HUES48 (cell line): ENCODE measurements at regions not wholly inside any gene's neighbourhood (a gene's known extent, or its start where the extent isn't known, plus 50 kb on each side); places are given as distances from the start of the nearest gene placed in this dataset.

ENCODE experiments used
- H3K27ac ChIP-seq: one replicate; pipeline ENCODE4 v1.7.0; 2013; ENCODE audit warnings: low read depth, low read length, inconsistent platforms
- H3K27me3 ChIP-seq: 2 replicates; pipeline ENCODE4 v1.6.1; 2013; ENCODE audit warnings: mild to moderate bottlenecking, low read length; ENCODE audit not compliant: control insufficient read depth, insufficient read depth
- H3K36me3 ChIP-seq: 2 replicates; pipeline ENCODE4 v1.6.1; 2013; ENCODE audit warnings: low read length; ENCODE audit not compliant: control insufficient read depth, insufficient read depth
- H3K4me1 ChIP-seq: 2 replicates; pipeline ENCODE4 v1.6.1; 2013; ENCODE audit warnings: mild to moderate bottlenecking, low read length; ENCODE audit not compliant: control insufficient read depth, insufficient read depth
- H3K4me3 ChIP-seq: 2 replicates; pipeline ENCODE4 v1.5.1; 2013; ENCODE audit warnings: mild to moderate bottlenecking, low read depth, low read length
- H3K9ac ChIP-seq: 2 replicates; pipeline ENCODE4 v1.6.1; 2013; ENCODE audit warnings: mild to moderate bottlenecking, low read depth, low read length, moderate library complexity
- H3K9me3 ChIP-seq: 2 replicates; pipeline ENCODE4 v1.6.1; 2013; ENCODE audit warnings: low read length; ENCODE audit not compliant: control insufficient read depth, insufficient read depth

GRCh38 chr4:144302704-144303536 is 162.4 kb upstream of the GYPA start:
- no peaks in the 10 kb centered on the region for H3K27me3 ChIP-seq
- H3K36me3 ChIP-seq = no peaks in the 10 kb centered on the region
- no peak overlapping the region for H3K27ac ChIP-seq
- no peak overlapping the region for H3K4me3 ChIP-seq
- H3K9ac ChIP-seq = no peak overlapping the region
- 0 out of 2 replicates have a peak, but pooled peaks cover 5% of the 10 kb centered on the region for H3K4me1 ChIP-seq
- H3K9me3 ChIP-seq = no peaks in the 10 kb centered on the region

GRCh38 chr4:144304025-144304424 is 163.5 kb upstream of the GYPA start:
- H3K27ac ChIP-seq = no peak overlapping the region
- H3K36me3 ChIP-seq = no peaks in the 10 kb centered on the region
- no peaks in the 10 kb centered on the region for H3K9me3 ChIP-seq
- H3K4me3 ChIP-seq = no peak overlapping the region
- H3K4me1 ChIP-seq = 0 out of 2 replicates have a peak, but pooled peaks cover 5% of the 10 kb centered on the region
- no peak overlapping the region for H3K9ac ChIP-seq
- no peaks in the 10 kb centered on the region for H3K27me3 ChIP-seq

- Histone ChIP-seq H3K36me3 (no peaks in the 10 kb centered on the region), H3K4me1 (no peaks in the 10 kb centered on the region), H3K27ac (no peak overlapping the region), H3K9ac (no peak overlapping the region), H3K9me3 (peaks cover 17% of the 10 kb centered on the region), H3K27me3 (no peaks in the 10 kb centered on the region), H3K4me3 (no peak overlapping the region)
Observed at GRCh38 chr4:144310535-144310934, 170.0 kb upstream of the GYPA start.

GRCh38 chr4:144313370-144313769 is 172.9 kb upstream of the GYPA start:
- Histone ChIP-seq H3K9me3 (peaks cover 26% of the 10 kb centered on the region), H3K36me3 (no peaks in the 10 kb centered on the region), H3K4me3 (no peak overlapping the region), H3K9ac (no peak overlapping the region), H3K27ac (no peak overlapping the region), H3K27me3 (no peaks in the 10 kb centered on the region), H3K4me1 (no peaks in the 10 kb centered on the region)

- Histone ChIP-seq H3K36me3 (no peaks in the 10 kb centered on the region), H3K27me3 (no peaks in the 10 kb centered on the region), H3K9ac (no peak overlapping the region), H3K9me3 (peaks cover 26% of the 10 kb centered on the region), H3K4me1 (no peaks in the 10 kb centered on the region), H3K4me3 (no peak overlapping the region), H3K27ac (no peak overlapping the region)
Observed at GRCh38 chr4:144316869-144317268, 176.4 kb upstream of the GYPA start.

- Histone ChIP-seq H3K4me1 (no peaks in the 10 kb centered on the region), H3K27ac (no peak overlapping the region), H3K9me3 (peaks cover 22% of the 10 kb centered on the region), H3K9ac (no peak overlapping the region), H3K36me3 (no peaks in the 10 kb centered on the region), H3K27me3 (no peaks in the 10 kb centered on the region), H3K4me3 (no peak overlapping the region)
Observed at GRCh38 chr4:144318797-144319196, 178.3 kb upstream of the GYPA start.

- no peaks in the 10 kb centered on the region for H3K4me1 ChIP-seq
- no peak overlapping the region for H3K4me3 ChIP-seq
- no peak overlapping the region for H3K9ac ChIP-seq
- no peaks in the 10 kb centered on the region for H3K9me3 ChIP-seq
- no peaks in the 10 kb centered on the region for H3K27me3 ChIP-seq
- H3K27ac ChIP-seq = no peak overlapping the region
- no peaks in the 10 kb centered on the region for H3K36me3 ChIP-seq
Observed at GRCh38 chr4:144336633-144337032, 196.1 kb upstream of the GYPA start.

- no peaks in the 10 kb centered on the region for H3K9me3 ChIP-seq
- H3K27me3 ChIP-seq = no peaks in the 10 kb centered on the region
- H3K27ac ChIP-seq = no peak overlapping the region
- H3K9ac ChIP-seq = no peak overlapping the region
- no peak overlapping the region for H3K4me3 ChIP-seq
- H3K36me3 ChIP-seq = no peaks in the 10 kb centered on the region
- no peaks in the 10 kb centered on the region for H3K4me1 ChIP-seq
Observed at GRCh38 chr4:144338148-144338547, 197.6 kb upstream of the GYPA start.

- Histone ChIP-seq H3K4me1 (no peaks in the 10 kb centered on the region), H3K4me3 (no peak overlapping the region), H3K27ac (no peak overlapping the region)
Observed at GRCh38 chr4:144338834-144339233, 198.3 kb upstream of the GYPA start.

GRCh38 chr4:144340931-144341330 is 200.4 kb upstream of the GYPA start:
- H3K9ac ChIP-seq = no peak overlapping the region
- H3K36me3 ChIP-seq = no peaks in the 10 kb centered on the region
- H3K4me3 ChIP-seq = no peak overlapping the region
- H3K4me1 ChIP-seq = no peaks in the 10 kb centered on the region
- no peaks in the 10 kb centered on the region for H3K27me3 ChIP-seq
- no peaks in the 10 kb centered on the region for H3K9me3 ChIP-seq
- H3K27ac ChIP-seq = no peak overlapping the region

More at GRCh38 chr4:144338834-144339233, 198.3 kb upstream of the GYPA start:
- Histone ChIP-seq H3K9ac (no peak overlapping the region), H3K27me3 (no peaks in the 10 kb centered on the region), H3K9me3 (no peaks in the 10 kb centered on the region), H3K36me3 (no peaks in the 10 kb centered on the region)

GRCh38 chr4:144342949-144343760 is 202.6 kb upstream of the GYPA start:
- Histone ChIP-seq H3K4me3 (no peak overlapping the region), H3K9ac (no peak overlapping the region), H3K36me3 (no peaks in the 10 kb centered on the region), H3K27ac (no peak overlapping the region), H3K9me3 (no peaks in the 10 kb centered on the region), H3K4me1 (peaks cover 7% of the 10 kb centered on the region; the same call in 1 of the 2 replicates), H3K27me3 (no peaks in the 10 kb centered on the region)
